ENCODE measurements at regions not wholly inside any gene's neighbourhood (a gene's known extent, or its start where the extent isn't known, plus 50 kb on each side); places are given as distances from the start of the nearest gene placed in this dataset.
"Not testable (repeated sequence)": the region's sequence is repeated elsewhere in the genome, so short reads cannot be mapped to it uniquely, and the experiment has no call there.

DNA sequence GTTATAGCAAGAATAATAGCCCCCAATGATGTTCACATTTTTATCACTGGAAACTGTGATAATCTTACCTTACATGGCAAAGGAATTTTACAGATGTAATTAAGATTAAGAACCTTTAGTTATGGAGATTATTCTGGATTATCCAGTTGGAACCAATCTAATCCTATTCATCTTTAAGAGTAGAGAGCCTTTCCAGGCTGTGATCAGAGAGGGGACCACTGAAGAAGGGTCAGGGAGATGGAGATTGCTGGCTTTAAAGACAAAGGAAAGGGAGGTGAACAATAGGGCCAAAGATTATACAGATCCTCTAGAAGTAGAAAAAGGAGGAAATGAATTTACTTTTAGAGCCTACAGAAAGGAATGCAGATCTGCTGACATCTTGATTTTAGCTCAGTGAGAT is 253.5 kb upstream of the GRIN3A start:
- no peak for DNase-seq (ENCODE audit: low spot score)

DNA sequence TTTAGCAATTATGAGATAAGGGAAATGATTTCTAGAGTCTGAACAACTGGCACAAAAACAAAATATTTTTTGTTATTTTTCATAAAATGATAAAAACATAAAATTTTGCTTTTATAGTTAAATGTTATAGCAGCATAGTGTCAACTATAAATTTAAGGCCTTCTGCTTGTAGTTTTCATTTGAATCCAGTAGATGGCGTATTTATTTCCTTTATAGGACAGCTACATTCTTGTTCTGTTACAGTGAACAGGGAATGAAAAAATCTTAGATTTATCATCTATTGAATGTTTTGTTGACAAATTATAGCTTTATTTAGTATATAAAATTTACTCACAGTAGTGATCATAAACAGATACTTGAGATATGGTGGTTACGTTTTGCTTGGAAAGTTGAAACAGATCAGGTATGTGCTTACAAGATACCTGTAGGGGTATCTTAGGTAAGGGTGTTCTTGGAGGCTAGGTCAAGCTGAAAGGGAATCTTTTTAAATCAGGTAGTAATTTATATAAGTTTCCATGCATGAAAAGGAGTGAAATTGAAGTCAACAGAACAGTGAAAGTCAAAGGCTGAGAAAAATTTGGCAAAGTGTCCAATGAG is 239.3 kb upstream of the GRIN3A start:
- peak; percentile 14 for DNase-seq (ENCODE audit: low spot score)

DNA sequence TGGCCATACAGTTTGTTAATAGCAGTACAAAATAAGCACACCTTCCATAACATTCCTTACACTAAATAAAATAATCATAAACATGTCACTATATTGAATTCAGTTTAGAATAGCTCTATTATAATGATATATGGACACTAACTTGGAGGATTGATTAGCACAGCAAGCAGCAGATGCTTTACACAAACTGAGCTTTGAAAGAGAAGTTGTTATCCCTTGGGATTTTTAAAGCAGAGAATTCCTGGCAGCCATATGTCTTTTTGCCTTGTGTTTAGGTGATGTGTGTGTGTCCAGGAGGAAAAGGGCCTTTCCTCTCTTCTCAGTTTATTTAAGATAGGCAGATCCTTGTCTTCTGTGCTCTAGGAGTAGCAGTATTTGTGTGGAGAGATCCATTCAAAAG is 232.2 kb upstream of the GRIN3A start:
- DNase-seq (ENCODE audit: low spot score) = no peak

DNA sequence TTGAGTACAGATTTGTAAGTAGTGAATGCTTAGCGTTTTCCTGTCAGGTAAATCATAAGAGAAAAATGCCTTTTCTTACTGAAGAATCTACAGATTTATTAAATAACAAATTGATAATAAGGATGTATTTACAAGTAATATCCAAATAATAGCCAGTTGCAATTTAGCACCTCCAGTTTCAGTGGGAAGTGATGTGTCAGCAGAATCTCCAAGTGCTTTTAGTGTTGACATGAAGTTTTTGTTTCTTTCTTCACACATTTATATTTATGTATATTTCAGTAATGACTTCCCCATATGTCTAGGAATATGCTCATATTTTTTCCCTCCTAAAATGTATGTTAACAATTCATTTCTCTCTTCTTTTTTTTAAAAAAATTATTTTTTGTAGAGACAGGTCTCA is 229.9 kb upstream of the GRIN3A start:
- DNase-seq (ENCODE audit: low spot score) = no peak

DNA sequence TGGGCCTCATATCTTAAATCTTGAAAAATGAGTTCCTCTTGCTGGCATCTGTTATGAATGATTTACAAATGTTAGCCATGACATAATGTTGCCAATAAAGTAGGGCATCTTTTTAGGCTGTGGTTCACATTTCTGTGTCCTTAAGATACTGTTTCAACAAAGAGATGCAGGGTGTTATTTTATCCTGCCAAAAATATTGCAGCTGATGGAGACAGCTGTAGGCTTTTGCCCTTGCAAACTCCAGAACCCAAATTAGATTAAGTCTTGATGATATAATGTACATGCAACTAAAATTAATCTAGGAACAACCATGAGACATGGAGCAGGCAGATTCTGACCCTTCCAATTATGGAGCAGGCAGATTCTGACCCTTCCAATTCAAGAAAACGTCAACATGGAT is 228.2 kb upstream of the GRIN3A start:
- DNase-seq (ENCODE audit: low spot score) = no peak

DNA sequence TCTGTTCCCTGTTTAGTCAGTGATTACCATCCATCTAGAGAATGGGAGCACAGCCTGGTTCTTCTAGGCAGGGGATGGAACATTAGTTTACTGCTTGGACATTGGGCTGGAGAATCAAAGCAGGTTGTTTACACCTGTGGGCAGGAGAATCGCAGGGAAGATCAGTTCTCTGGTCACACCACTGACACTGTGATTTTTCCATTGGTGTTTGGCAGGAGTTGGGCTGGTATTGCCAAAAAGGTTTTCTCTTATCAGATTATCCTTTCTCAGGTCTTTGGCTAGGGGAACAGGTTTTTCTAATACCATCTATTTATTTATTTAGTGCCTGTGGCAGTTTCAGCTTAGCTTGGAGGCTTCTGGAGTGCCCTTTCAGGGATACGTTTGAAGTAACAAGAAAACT is 219.3 kb upstream of the GRIN3A start:
- no peak for DNase-seq (ENCODE audit: low spot score)

DNA sequence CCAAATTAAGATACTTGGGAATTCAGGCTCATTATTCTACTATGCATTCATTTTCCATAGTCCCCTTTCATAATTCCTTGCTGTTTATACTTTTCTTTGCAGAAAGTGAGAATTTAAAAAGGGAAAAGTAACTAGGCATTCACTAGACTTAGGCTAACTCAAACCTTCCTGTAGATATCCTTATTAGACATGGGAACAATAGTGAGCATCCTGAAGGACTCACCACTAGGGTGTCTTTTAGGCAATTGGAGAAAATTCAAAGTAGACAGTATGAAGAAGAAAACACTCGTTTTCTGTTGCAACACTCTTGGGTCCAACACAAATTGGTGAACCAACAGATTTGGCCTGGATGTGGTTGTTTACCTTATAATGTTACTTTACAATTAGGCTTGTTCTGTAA is 213.2 kb upstream of the GRIN3A start:
- DNase-seq (ENCODE audit: low spot score) = no peak

DNA sequence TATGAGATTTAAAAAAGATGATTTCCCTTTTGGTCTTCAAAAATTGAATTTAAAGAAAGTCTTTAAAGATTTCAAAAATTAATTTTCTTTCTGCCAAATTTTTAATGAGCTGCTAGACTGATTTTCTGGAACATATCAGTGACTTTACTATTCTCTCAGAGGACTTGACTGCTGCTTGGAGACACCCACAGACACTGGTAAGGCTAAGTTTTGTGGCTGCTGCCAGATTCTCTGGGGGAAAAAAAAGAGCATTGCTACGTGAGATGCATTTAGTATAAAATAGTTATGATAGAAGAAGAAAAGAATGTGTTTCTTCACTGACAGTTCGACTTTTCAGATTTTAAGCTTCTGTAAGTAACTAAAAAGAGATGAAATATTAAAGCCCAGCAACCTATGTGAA is 193.3 kb upstream of the GRIN3A start:
- DNase-seq (ENCODE audit: low spot score) = no peak

DNA sequence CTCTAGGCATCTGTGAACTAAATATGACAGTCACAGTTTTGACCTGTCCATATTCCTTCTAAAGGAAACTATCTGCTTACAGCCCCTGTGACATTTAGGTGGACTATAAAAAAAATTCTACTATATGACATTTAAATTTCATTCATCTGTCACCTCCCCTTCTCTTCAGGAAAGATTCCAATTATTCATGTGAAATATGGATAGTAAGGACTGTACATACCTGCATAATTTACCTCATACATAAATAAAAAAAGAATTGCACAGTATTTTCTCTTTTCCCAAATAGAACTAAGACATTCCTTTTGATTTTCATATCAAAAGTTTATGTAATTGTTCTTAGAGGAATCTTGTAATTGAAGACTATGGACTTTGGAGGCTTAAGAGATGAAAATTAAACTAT is 192.3 kb upstream of the GRIN3A start:
- no peak for DNase-seq (ENCODE audit: low spot score)

DNA sequence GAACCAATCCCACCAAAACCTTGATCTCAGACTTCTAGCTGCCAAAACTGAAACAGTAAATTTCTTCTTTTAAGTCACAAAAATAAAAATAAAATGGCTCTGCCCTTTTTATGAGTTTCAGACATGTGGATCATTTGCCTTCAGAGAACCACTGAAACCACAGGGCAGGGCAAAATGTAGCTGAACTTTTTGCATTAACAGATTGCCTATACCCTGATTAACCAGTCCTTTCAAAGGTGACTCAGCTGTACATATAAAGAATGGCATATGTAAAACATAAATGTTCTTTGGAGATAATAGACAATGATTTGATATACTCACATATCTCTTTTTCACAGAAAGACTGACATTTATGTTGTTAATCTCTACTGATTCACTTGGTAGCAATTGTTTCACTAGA is 187.1 kb upstream of the GRIN3A start:
- no peak for DNase-seq (ENCODE audit: low spot score)

DNA sequence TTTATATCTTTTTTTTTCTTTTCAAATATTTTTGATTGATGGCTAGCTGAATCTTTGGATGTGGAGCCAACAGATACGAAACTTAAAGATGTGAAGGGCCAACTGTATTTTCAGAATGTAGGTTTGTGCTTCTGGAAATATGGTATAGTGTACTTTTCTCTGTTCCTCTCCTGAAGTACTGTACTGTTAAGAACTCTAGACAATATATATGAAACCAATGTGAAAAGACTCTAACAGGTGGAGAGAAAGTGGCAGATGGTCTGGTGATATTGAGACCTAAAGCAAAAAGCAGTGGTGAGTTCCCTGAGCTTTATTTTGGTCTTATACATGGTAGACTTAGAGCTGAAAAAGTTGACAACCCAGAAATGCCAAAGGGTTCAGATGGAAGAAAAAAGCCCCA is 185.0 kb upstream of the GRIN3A start:
- no peak for DNase-seq (ENCODE audit: low spot score)

DNA sequence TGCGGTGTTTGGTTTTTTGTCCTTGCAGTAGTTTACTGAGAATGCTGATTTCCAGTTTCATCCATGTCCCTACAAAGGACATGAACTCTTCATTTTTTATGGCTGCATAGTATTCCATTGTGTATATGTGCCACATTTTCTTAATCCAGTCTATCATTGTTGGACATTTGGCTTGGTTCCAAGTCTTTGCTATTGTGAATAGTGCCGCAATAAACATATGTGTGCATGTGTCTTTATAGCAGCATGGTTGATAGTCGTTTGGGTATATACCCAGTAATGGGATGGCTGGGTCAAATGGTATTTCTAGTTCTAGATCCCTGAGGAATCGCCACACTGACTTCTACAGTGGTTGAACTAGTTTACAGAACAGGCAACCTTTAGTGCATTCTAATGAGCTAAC is 178.5 kb upstream of the GRIN3A start:
- not testable (repeated sequence) for DNase-seq (ENCODE audit: low spot score)

DNA sequence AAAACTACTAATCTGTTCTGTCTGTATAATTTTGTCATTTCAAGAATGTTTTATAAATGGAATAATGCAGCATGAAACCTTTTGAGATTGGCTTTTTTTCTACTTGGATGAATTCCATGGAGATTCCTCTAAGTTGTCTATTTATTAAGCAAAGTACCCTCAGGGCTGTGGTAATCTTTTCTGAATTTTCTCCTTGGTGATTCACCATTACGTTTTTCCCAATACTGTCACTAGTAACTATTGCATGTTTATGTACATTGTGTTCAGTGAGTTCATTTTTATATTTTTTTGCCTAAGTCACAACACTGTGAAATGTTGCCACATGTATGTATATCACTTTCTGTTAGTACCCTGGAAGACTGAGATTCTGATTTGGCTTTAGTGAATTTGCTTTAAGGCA is 177.0 kb upstream of the GRIN3A start:
- no peak for DNase-seq (ENCODE audit: low spot score)

DNA sequence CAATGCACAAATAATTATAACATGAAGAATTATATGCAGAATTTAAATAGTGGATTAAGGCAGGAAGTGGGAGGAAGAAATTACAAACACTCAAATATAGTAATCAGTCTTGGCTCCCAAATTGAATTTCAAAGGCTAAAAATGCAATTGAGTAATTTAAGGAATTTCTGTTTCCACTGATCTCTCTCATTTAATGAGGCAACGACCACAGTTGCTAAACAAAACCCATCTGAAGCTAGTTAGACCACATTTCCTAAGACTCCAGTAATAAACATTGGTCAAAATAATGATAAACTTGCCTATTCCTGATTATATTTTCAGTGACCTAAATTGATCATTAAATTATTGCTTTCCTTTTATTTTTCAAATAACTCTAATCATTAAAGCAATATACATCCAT is 174.3 kb upstream of the GRIN3A start:
- DNase-seq (ENCODE audit: low spot score) = no peak

DNA sequence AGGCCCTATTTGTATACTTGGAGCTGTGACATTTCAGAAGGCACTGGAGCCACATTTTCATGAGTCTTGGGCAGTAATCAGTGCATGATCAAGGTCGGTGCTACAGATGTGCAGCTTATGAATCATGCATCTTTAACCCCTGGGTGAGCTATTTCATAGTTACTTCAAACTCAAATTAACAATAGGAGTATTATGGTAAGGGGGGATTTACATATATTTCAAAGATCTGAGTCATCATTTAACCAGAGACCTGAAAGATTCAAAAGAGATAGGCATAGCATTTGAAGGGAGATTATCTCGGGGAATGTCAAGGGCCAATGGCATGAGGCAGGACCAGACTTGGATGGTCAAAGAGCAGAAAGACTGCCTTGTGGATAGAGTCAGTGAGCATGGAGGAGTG is 169.0 kb upstream of the GRIN3A start:
- no peak for DNase-seq (ENCODE audit: low spot score)

DNA sequence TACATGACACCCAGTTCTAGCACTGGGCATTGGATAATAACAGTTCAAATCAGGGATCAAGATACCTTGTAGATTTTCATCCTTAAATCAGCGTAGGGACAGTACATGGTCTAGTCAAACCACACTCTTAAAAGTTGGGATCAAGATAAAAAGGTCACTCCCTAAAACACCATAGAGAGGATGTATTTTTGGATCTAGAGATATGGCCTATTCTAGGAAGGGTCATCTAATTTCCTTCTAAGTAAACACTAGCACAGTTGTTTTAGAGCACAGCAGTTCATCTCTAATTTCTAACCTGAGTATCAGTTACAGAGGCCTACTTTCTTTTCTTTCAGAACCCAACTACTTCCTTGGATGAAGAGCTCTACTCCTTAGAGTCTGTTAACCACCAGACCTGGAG is 166.4 kb upstream of the GRIN3A start:
- no peak for DNase-seq (ENCODE audit: low spot score)

DNA sequence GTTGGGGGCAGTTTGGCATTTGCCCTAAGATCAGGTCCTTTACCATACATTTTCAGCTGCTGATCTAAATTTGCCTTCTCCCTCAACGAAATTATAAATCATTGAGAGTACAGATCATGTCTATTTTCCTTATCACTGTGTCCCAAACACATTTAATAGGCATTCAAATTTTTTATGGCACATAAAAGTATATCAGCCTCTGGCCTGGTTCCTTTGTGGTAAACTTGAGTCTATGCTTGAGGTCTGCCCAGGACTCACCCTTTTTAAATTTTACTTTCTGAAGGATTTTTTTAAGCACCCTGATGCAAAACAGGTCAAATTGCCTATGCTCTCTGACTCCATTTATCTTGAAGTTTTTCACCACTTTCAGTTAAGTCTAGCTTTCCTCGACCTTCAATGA is 163.6 kb upstream of the GRIN3A start:
- no peak for DNase-seq (ENCODE audit: low spot score)

DNA sequence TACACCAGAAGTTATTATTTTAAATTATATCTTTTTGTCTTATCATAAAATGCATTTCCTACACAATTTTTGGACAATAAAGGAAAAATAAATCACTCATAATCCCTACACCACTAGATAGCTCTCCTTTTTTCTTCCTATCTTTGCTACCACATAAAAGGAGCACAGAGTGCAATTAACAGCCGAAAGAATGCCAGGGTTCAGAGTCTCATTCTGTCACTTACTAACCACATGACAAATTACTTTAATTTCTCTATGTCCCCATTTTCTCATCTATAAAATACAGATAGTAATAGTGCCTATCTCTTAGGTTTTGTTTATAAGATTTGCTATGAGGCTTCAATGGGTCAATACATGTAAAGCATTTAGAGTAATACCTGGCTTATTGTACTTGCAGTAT is 158.7 kb upstream of the GRIN3A start:
- DNase-seq (ENCODE audit: low spot score) = no peak

DNA sequence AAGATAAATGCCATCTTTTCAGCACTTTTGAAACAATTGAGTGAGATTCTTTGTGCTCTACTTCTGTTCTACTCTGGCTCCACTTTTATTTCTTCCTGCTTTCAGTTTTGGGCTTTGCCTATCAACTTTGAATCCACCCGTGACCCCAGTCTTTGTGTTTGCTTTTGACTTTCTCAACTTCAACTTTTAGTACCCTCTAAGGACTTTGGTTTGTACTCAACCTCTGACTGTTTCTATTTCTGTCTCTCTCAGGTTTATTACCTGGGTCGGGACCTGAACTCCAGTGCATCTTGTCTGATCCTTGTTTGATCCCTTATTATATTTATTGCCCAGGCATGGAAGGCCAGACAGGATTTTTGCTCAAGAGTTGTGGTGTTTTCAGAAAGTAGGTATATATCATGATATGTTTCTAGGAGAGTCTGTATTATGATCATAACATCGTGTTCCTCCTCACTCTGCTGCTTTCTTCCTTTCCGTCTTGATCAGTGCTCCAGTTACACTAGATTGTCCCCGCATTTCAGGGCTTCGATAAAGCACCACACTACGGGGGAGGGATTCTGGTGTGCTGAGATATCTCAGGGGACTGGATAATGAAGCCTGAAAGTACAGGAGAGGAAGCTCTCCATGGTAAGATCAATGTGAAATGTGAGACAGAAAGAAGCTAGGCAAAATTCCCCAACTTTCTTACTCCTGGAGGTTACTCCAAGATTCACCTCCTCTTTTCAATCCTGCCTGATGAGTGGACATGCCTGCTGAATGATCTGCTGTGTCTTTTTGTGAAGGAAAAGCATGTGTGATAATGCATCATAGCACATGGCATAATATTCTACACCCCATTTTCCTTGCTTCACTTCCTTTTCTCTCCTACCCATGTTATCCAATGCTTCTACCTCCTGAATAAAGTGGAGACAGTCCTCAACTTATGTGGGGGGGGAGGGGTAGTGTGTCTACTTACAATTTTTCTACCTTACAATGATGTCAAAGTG is 155.5 kb upstream of the GRIN3A start:
- DNase-seq (ENCODE audit: low spot score) = no peak

DNA sequence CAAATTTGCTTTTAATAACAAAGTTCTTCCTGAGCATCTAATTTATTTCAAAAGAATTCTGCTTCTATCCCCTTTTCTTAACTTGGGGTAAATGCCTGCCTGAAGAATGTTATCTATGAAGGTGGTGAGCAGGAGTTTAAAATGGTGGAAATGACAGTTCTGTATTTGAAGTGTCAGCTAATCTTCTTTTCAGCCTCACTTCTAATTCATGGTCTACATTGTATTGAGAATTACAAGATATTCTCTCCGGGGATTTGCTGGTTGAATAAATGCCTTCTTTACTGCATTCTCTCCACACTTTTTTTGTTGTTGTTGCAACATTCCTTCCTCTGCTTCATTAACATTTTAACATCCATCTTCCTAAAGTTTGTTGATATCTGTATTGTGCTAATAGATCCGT is 143.1 kb upstream of the GRIN3A start:
- no peak for DNase-seq (ENCODE audit: low spot score)

DNA sequence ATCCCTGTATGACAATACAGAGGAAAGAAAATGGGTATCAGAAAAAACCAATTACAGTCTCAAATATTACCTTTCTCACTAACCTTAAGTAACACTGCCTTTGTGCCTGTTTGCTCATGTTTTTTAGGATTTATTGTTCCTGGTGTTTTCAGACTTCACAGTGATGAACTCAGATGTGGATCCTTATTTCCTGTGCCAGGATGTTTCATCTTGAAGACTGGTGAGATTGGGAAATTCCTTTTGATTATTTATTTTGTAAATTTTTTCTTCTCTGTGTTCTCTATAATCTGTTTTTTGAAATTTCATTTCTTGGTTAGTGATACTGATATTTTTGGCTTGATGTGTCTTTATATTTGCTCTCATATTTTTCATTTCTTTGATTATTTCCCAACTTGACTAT is 142.4 kb upstream of the GRIN3A start:
- no peak for DNase-seq (ENCODE audit: low spot score)

DNA sequence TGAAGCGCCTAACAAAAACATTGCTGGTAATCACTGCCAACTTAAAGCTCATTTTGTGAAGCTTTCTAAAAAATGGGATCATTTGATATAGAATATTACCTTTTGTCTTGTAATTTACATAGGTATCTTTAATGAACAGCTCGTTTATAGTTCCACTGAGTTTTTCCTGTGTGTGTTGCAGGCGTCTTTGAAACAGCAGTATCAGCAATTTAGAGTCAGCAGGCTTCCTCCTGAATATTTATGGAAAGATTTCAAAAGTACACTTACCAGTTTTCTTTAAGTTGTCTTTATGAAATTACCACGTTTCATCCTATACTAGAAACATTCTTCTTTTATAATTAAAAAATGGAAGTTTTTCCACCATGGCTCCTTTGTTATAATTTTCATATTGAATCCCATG is 140.3 kb upstream of the GRIN3A start:
- DNase-seq (ENCODE audit: low spot score) = no peak

DNA sequence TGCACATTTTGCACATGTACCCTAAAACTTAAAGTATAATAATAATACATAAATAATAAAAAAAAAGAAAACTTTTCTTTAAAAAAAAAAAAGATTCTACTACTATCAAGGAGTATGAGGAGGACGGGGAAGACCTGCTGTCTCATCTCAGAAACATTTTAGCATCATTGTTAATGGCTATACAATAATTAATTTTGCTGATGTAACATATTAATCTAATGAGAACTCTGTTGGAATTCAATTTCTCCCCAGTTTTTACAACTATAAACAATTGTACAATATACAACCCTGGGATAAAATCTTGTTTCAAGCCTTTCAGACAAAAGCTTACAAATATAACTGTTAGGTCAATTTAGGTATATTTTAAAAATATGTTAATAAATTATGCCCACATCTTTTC is 139.0 kb upstream of the GRIN3A start:
- DNase-seq (ENCODE audit: low spot score) = no peak

DNA sequence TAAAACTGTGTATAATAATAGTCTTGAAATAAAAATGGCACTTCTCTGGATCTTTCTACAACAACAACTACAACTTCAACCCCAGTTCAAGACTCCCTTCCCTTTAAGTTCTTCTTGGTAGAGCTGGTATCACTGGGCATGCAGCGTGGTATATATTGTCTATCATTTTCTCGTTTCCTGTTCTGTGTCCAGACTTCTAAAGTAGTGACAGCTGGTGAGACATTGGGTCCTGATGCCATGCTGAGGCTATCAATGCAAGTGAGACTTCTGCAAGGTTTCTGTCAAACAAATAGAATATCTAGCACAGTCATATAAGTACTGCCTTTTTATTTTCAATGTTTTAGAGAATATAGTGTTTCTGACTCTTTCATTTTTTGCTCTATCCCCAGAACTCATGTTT is 123.0 kb upstream of the GRIN3A start:
- DNase-seq (ENCODE audit: low spot score) = no peak
